ACHN (cell line): ENCODE measurements at regions not wholly inside any gene's neighbourhood (a gene's known extent, or its start where the extent isn't known, plus 50 kb on each side); places are given as distances from the start of the nearest gene placed in this dataset.

Experiments used
- DNase-seq: peaks from one replicate; pipeline ENCODE4 v3.0.0-alpha.2; 2015
- in situ Hi-C: cut with HindIII; loops from 2 replicates; pipeline ENCODE4 v1.10.0; 2017; ENCODE audit warnings: low sequenced_read_pairs, low pct_ligation_motif_present, low pct_unique_long_range_greater_than_20kb

DNA sequence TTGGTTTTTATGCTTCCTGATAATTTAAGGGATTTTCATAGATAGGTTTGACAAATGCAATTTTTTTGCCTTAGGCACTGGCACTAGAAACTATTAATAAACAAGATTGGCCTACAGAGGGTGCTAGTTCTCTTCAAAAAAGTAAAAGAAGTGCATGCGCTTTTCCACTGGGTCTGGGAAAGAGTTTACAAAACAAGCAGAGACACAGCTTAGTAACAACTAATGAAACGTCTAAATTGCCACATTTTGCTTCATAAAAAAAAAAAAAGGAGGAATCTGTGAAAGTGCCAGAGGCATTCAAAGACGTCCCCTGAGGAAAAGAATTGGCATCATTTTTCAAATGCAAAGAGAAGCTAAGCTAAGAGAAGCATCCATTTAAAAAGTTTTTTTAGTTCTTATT, 58.3 kb upstream of the EEA1 start:
- in situ Hi-C loops = no loop called here
- DNase-seq = peak; percentile 84

DNA sequence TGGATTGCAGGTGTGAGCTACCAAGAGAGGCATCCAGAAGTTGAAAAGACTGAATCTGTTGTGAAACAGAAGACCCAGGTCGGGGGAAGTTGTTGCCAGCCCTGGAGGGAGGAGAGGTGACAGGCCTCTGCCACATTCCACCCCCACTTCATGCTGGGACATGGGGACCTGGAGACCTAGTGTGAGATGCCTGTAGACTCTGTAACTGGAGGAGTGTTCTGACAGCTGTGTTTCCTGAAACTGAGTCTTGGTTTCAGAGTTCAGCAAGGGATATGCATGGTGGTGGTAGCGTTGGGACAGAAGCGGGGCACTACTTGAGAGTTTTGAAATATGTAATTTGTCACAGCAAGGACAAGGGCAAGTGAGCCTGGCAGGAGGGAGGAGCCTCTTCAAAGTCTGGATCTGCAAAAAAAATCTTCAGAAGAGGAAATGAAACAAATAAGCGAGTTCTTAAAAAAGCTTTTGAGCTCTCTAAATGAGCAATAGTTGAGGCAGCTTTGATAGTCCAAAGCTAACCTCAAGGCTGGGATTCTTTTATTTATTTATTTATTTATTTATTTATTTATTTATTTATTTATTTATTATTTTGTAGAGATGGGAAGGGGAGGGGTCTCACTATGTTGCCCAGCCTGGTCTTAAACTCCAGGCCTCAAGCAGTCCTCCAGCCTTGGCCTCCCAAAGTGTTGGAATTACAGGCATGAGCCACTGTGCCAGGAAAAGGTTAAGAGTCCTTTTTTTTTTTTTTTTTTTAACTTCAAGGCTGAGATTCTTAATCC, 58.9 kb upstream of the EEA1 start:
- no peak for DNase-seq
- in situ Hi-C loops = no loop called here

DNA sequence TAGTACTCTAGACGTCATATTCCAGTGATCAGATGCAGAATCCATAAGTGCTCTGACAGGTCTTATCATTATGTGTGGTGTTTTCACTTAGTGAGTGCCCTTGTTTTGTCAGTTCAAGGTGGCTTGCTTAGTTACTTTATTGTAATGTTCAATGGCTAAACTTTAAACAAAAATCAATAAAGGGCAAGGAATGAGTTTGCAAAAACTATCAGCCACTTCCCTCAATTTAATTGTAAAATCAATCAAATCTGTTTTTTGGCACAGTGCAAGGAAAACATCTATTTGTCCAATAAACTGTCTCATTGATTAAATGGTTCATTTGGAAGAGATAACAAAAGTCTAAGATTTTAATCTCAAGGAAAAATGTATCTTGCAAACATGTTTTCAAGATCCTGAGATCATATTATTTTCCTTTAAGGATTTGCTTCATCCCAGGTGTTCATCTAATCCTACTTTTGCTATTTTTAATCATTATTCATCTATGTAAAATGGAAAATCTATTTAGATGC, 59.6 kb upstream of the EEA1 start:
- no peak for DNase-seq
- in situ Hi-C loops = no loop called here

DNA sequence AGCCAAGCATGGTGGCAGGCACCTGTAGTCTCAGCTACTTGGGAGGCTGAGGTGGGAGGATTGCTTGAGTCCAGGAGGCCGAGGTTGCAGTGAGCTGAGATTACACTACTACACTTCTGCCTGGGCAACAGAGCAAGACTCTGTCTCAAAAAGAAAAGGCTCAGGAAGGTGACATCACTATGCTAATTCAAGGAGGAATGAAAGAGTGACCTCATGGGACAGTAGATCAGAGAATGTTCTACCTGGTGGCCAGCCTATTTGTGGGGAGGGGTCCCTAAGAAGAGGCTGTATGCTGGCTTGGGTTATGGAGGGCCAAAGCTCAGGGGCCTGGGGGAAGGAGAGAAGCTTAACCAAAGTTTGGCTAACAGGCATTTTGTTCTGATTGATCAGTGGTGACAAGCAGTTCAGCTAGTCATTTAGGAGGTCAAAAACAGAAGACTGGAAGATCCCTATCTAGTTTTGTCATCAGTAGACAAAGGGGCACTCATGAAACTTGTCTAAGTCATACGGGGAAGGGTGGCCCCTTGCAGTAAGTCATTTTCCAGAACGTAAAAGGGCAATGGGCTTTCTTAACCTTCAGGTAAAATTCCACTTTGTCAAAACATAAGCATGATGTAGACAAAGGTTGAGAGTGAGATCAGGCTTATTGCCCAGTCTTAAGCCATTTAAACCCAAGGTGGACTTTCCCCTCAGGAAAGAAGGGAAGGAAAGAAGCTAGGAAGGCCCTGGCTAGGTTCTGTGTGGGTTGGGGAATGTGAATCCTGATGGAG, 60.8 kb upstream of the EEA1 start:
- no peak for DNase-seq
- in situ Hi-C loops = no loop called here

DNA sequence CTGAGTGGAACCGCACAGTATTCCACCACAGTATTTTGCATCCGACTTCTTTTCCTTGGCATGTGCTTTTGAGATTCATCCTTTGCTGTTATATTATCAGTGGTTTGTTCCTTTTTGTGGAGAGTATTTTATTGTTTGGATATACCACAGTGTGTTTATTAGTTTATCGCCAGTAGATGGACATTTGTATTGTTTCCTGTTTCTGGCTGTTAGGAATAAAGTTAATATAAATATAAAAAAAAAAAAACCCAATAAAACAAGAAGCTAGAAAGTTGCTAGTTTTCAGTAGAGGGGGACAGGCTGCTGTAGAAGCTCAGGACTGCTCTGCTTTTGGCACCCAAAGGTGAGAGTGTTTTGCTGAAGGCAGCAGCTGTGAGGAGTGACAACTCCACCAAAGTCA, 62.0 kb upstream of the EEA1 start:
- DNase-seq = no peak
- in situ Hi-C loops = no loop called here

DNA sequence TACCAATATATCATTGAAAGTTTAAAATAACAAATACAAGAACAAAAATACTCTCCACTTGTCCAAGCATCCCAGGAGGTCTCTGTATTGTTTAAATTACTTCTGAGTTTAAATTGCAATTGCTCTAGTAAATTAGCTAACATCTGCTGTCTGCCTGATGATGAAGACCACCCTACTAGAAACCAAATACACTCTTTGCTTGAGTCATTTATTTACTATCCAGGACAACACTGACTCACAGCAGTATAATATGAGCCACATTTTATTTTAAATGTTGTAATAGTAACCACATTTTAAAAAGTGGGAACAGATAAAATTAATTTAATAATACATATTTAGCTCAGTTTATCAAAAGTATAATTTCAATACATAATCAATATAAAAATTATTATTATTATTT, 62.9 kb upstream of the EEA1 start:
- in situ Hi-C loops = no loop called here
- DNase-seq = no peak

DNA sequence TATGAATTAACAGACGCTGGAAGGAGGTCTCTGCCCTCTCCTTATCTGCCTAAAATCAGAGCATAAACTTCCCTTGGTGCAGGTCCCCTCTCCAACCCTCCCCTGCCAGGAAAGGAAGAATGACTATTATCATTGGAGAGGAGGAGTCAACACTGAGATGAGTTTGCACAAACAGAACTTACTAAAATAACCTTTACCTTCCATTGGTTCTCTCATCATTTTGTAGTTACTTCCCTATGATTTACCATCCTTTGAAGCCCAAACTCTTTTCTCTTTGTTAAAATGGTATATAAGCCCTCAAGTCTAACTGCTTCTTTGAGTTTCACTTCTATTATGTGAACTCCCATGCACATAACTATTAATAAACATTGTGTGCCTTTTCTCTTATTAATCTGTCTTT, 64.2 kb upstream of the EEA1 start:
- in situ Hi-C loops = no loop called here
- DNase-seq = no peak

DNA sequence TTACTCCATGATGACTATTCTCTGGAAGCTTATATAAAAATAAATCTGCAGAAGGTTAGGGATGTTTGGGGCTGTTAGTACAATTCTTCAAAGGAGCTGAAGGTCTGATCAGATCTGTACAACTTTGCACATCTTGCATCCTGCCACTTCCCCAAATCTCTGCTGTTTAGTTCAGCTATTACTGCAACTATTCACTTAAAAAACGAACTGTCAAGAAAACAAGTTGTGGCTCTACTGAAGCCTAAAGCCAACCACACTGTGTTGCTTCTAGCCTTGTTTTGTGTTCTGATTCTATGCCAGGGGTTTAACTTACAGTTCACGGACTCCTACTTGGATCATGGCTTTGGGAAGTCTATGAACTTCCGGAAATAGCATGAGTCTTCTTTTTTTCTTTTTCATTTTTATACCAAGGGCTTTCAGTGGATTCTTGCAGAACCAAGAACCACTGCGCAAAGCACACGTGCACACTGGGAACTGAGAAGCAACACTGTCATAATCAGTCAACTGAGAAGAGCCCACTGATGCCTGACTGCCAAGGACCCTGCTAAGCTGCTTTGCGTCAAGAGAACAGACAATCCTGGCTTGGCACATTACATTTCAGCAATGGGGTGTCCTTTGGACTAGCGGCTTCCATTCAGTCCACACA, 66.3 kb upstream of the EEA1 start:
- in situ Hi-C loops = no loop called here
- no peak for DNase-seq

DNA sequence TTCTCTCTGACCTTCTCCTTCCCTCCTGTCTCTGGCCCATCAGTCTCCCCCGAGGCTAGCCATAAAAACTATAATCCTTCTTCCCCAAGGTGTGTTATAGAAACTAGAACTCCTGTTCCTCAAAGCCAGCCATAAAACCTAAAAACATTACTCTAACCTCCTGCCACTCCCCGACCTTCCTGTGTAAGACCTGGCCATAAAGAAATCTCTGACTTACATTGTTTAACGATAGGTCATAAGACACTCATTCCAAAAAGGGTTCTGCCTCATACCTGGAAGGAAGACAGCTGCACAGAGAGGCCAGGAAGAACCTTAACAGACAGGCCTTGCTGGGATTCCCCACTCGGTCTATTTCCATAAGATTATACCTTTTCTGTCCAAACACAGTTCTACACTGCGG, 70.9 kb upstream of the EEA1 start:
- in situ Hi-C loops = loop anchor here (25.0 kb wide), 1 partner anchor 387 kb away; the partner anchor contains the start of gene NUDT4
- no peak for DNase-seq

DNA sequence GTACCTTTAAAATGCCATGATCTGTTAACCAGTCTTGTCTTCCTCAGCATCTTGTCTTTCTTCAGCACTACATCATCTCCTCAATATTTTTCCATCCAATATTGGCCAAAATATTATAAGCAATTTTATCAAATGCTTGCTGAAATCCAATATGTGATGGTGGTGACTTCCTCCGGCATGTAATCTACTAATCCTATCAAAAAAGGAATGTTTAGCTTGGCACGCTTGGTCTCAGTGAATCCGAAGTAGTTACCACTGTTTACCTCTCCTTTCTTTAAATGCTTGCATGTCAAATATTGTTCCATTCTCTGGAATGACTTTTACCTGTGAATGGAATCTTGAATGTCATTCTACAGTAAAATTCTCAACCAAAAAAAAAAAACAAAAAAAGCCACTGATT, 72.3 kb upstream of the EEA1 start:
- in situ Hi-C loops = loop anchor here (25.0 kb wide), 1 partner anchor 386 kb away; the partner anchor contains the start of gene NUDT4
- DNase-seq = no peak

DNA sequence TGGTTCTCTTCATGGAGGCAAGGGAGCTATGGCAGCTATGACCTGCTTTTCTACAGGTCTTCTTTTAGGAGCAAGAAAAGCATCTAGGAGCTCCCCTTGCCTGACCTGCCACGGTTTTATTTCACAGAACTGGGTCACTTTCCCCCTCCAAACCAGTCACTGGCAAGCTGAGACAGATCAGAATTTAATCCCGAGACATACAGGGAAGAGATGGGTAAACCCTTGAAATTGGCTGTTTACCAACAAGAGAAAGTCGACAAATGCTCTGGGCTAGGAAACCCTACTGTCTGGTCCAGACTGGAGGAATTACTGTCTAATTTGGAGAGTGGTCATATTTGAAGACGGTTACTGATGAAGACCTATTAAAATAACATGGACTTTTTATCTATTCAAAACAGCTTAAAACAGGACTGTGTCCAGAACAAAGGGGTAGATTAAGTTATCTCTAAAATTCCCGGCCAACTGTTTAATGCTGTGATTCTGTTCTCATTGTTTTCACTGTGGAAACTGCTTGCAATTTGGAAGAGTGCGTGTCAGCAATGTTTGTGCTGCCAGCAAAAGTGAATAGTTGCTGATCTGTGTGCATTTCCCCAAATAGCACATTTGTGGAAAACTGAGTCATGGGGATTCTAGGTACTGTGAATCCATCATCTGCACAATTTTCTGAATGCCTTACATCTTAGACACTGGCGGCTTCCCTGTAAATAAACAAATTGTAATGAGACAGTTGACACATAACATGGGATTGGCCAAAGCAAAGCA, 73.4 kb upstream of the EEA1 start:
- in situ Hi-C loops = loop anchor here (25.0 kb wide), 1 partner anchor 385 kb away; the partner anchor contains the start of gene NUDT4
- no peak for DNase-seq

DNA sequence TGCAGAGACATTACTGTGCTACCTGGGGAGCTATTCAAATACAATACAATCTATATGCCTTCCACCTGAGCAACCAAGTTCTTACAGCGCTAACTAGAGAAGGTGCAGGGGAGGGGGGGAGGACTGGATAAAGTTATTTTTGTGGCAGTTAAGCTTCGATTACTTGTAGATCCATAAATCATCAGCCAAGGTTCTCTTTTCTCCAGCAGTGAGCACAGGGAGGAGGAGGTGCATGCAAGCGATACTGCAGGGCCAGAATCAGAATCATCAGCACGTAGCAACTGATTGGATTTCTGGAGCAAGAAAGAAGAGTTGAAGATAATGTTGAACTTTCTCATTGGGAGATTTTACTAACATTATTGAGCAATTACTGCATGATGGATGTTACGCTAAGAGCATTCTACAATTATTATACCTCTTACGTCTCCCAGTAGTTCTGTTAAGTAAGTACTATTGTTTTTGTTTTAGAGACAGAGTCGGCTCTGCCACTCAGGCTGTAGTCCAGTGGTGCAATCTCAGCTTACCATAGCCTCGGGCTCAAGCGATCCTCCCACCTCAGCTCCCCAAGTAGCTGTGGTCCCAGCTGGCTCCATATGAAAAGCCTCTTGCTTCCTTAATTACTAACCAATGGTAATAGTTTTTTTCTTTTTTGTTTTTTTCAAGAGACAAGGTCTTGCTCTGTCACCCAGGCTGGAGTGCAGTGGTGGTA, 74.6 kb upstream of the EEA1 start:
- no peak for DNase-seq
- in situ Hi-C loops = loop anchor here (25.0 kb wide), 1 partner anchor 384 kb away; the partner anchor contains the start of gene NUDT4

DNA sequence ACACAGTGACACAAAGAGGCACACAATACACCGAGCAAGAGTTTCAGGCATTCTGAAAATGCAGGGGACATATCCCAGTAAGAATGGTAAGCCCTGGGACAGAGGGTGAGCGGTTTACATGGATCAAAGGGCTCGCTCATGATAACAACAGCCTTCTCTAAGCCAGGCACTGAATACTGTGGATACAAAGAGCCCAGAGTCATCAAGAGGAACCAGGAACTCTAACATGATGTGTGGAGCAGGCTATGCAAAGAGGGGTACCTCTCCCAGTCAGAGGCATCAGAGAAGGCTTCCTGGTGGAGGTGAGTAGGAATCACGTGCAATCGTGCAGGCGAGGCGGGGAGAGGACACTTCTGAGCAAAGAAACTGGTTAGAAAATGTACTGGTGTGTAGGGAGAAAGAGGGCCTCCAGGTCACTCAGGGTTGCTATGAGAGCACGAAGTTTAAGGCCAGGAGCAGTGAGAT, 76.9 kb upstream of the EEA1 start:
- in situ Hi-C loops = loop anchor here (25.0 kb wide), 1 partner anchor 381 kb away; the partner anchor contains the start of gene NUDT4

DNA sequence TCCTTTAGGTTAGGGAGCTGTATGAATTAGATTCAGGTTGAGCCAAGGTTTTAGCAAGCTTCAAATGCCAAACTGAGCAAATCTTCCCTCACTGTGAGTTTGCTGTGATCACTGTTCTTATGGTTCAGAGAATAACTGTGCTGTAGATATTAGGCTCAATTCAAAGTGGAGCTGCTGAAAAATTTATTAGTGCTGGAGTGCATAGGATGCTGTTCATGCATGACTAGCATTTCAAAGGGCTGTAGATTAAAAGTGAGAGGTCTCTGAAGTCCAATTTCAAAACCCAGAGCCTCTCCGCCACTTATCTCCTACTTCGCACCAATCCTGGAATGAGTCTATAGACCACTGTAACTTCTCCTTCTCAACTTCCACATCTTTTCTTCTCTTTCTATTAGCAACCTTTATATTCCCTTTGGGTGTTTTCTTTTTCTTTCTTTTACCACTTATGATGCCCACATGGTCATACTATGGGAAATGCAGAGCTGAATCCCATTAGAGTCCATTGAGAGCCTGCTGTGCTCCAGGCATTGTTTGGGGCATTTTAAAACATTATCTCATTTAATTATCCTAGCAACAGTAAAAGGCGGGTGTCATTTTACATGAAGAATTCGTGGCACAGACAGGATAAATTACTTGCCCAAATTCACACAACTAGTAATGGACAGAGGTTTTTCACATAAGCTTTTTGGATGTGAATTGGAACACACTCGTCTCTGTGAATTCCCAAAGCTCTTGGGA, 77.5 kb upstream of the EEA1 start:
- in situ Hi-C loops = loop anchor here (25.0 kb wide), 1 partner anchor 381 kb away; the partner anchor contains the start of gene NUDT4
- DNase-seq = no peak

More for the DNA sequence above, 76.9 kb upstream of the EEA1 start:
- no peak for DNase-seq

DNA sequence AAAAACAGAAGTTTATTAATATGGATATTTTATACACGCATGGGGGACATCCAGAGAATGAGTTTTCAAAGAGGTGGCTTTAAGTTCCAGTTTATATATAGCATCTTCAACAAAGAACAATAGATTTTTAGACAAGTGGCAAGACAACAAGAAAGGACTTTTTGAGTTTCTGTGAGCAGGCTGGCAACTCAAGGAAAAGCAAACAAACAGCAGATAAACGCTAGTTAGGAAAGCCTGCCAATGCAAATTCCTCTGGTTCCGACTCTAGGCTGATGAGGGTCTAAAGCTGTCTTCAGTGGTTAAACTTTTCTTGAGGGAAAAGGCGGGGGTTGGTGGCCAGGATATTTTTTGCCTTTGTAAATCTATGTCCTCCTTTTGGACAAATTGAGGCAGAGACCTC, 78.4 kb upstream of the EEA1 start:
- in situ Hi-C loops = loop anchor here (25.0 kb wide), 1 partner anchor 380 kb away; the partner anchor contains the start of gene NUDT4

DNA sequence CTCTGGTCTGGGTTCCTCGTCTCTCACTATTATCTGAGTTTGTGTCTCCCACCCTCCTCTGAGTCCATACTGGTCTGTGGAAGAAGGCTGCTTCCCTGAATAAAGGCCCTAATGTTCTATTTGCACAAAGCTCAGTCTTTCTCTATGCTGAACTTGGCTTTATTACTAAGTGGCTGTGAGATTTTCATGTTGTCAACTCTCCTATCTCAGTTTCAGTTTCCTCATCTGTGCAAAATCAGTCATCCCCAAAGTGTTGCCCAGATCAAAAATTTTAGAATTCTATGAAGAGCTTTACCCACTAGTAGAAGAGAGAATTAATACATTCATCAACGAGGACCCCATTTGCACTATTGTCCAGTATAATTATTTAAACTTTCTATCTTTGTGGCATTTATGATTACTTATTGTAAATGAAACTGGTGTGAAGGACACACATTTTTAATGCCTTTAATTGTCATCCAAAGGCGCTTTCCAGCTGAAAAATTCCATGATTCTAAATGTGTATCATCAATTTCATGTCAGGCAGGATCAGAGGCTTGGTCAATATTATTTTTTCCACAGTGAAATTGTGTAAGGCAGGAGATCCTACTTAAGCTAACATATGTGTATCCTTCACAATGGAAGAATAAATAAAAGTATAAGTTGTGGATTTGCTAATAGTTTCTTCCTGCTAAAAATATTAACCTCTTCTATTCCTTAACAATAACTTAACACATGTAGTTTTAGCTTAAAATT, 79.1 kb upstream of the EEA1 start:
- in situ Hi-C loops = loop anchor here (25.0 kb wide), 1 partner anchor 379 kb away; the partner anchor contains the start of gene NUDT4

More for the DNA sequence above, 78.4 kb upstream of the EEA1 start:
- no peak for DNase-seq

More for the DNA sequence above, 79.1 kb upstream of the EEA1 start:
- DNase-seq = no peak
